ENCODE measurements at regions not wholly inside any gene's neighbourhood (a gene's known extent, or its start where the extent isn't known, plus 50 kb on each side); places are given as distances from the start of the nearest gene placed in this dataset.

GRCh38 chr14:71511152-71511551 is 421.1 kb upstream of the RGS6 start:
- DNase-seq, result no peak

DNA sequence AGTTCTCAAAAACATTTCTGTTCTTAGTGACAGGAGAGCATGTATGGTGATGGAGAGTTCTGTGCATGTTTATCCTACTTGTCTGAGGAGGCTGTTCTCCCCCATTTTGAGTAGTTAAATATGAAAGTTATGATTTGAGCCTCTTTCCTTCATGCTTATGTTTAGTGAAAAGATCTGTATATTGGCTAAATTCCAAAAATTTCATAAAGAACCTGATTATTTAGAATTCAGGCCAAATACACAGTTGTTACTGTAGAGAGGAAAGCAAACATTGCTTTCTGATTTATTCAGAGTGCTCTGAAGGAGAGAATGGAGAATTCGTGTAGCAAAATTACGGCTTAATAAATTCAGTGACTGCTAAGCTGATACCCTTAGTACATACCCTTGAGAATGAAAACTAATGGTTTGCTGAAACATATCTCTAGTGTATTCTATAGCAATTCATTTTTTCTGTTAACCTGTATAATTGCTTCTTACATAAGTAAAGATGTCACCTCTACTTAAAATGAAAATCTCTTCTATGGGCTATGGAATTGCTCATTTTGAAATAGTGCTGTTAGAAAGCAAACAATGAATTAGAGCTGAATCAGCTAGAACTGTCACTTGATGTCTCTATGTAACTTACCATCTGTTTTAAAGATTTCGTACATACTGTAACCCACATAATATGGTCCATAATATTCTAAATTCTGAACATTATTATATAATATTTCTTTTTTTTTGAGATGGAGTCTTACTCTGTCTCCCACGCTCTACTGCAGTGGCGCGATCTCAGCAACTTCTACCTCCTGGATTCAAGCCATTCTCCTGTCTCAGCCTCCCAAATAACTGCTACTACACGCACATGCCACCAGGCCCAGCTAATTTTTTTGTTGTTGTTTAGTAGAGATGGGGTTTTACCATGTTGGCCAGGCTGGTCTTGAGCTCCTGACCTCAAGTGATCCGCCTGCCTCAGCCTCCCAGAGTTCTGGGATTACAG is 417.0 kb upstream of the RGS6 start:
- DNase-seq, result no peak

DNA sequence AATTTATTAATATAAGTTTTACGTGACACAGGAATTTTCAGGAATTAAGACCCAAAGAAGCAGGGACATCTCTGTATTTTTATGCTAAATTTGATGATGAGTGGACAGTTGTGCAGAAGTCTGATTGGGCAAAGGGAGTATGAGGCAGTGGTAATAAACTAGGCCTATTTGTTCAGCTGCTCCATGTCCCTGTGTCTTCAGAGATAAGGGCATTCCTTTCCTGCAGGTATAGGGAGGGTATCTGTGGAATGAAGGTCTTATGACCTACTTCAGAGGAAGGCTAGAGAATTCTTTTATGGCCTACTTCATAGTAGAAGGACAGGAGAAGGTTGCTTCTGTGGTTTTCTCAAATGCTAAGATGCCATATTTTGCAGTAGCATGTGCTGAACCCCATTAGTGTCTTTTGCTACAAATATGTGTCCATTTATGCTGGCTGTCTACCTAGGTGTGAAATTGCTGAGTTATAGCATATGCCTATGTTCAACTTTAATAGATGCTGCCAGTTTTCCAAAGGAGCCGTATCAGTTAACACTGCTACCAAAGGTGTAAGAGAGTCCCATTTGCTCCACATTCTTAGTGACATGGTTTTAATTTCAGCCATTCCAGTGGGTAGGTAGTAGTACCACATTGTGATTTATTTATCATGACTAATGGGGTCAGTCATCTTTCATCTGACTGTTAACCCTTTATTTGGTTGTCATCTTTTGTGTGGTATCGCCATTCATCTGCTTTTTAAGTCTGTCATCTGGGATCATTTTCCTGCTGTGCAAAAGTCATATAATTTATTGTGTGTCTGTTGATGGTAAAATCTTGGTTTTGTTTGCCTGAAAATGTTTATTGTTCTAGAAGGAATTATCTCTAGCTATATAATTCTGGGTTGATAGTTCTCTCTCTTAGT is 410.7 kb upstream of the RGS6 start:
- DNase-seq, result no peak

GRCh38 chr14:71523630-71524319 is 408.5 kb upstream of the RGS6 start:
- DNase-seq, result peak; percentile 74

GRCh38 chr14:71524320-71524982 is 407.8 kb upstream of the RGS6 start:
- no peak for DNase-seq

GRCh38 chr14:71525663-71526221 is 406.5 kb upstream of the RGS6 start:
- DNase-seq, result no peak

GRCh38 chr14:71526388-71526787 is 405.8 kb upstream of the RGS6 start:
- no peak for DNase-seq

- DNase-seq, result no peak
These were observed 404.4 kb upstream of the RGS6 start for GRCh38 chr14:71527838-71528237.

GRCh38 chr14:71529848-71530247 is 402.4 kb upstream of the RGS6 start:
- DNase-seq, result no peak

GRCh38 chr14:71532344-71532743 is 399.9 kb upstream of the RGS6 start:
- DNase-seq, result no peak

- DNase-seq, result no peak
These were observed 399.4 kb upstream of the RGS6 start for GRCh38 chr14:71532790-71533189.

- DNase-seq, result no peak
These were observed 398.8 kb upstream of the RGS6 start for GRCh38 chr14:71533390-71533789.

GRCh38 chr14:71533800-71534199 is 398.4 kb upstream of the RGS6 start:
- no peak for DNase-seq

DNA sequence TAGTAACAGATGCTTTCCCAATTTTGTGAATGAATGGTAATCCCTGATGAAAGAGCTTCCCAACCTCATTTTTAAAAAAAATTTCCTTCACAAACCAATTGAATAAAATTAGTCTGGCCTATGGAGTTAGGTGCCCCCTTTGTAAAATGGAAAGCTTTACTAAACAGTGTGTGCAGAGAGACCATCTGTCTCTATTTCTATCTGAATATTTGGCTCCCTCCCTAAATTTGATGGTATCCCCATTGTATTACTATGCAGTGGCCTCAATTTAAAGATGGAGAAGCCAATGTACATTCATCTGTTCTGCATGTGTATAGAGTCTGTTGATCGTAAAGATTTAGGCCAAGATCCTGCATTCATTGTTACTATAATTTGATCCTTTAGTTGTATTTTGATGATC is 397.7 kb upstream of the RGS6 start:
- no peak for DNase-seq

GRCh38 chr14:71536015-71536740 is 396.1 kb upstream of the RGS6 start:
- DNase-seq, result no peak

DNA sequence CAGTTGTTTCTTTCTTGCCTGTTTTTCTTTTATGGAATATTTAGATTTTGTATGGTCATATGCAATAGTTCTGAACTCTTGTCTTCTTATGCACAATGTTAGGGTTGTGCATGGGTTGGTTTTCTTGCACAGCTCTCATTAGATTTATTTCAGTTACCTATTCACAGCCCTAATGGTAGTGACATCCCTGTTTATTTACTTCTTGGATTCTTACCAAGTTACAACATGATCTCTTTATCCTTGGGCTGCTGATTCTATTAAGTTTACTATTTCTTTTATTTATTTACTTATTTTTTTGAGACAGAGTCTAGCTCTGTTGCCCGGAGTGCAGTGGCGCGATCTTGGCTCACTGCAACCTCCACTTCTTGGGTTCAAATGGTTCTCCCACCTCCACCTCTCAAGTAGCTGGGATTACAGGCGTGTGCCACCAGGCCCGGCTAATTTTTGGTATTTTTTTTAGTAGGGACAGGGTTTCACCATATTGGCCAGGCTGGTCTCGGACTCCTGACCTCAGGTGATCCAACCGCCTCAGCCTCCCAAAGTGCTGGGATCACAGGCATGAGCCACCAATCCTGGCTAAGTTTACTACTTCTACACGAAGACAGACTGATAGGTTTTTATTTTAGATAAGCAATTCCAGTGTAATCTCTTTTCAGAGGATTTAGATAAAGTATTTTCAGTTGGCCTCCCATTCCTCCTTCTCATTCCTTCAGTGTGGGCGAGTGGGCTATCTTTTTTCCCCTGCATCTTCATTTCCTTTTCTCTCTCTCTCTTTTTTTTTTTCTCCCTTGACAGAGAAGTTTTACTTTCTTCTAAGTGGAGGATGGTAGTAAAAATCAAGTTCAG is 395.1 kb upstream of the RGS6 start:
- DNase-seq, result no peak

DNA sequence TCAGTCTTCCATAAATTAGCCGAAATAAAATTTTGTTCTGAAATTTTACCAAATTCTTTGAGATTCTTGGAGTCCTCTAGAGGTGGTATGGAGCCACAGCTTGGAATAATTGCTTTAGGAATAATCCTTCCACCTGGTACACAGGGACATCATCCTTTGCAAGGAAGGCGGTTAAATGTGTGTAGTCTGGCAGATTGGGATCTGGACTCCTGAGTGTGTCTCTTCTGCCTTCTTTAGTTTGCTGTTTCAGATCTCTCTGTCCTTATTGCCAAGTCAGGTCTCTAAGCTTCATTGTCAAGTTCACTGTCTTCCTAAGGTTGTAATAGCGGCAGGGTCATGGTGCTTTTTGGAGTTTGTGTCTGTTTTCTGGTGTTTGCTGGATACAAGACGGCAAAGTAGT is 393.9 kb upstream of the RGS6 start:
- no peak for DNase-seq

- no peak for DNase-seq
These were observed 393.1 kb upstream of the RGS6 start for GRCh38 chr14:71538938-71539649.

GRCh38 chr14:71539650-71540285 is 392.5 kb upstream of the RGS6 start:
- DNase-seq, result no peak

All from activated CD4-positive, alpha-beta T cell treated with anti-CD3 and anti-CD28 coated beads, Interleukin-2, amount 50 U/mL, for 16 hours (primary cell).